ENCODE measurements at regions not wholly inside any gene's neighbourhood (a gene's known extent, or its start where the extent isn't known, plus 50 kb on each side); places are given as distances from the start of the nearest gene placed in this dataset.

GRCh38 chr10:6980353-6980752 lies 400.3 kb upstream of the PRKCQ start:
- no peak for DNase-seq (ENCODE audit: low spot score)

- no peak for DNase-seq (ENCODE audit: low spot score)
Observed at GRCh38 chr10:6979371-6979770, 399.3 kb upstream of the PRKCQ start.

- DNase-seq (ENCODE audit: low spot score) = no peak
Observed at GRCh38 chr10:6978187-6978627, 398.1 kb upstream of the PRKCQ start.

GRCh38 chr10:6977398-6978186 lies 397.5 kb upstream of the PRKCQ start:
- no peak for DNase-seq (ENCODE audit: low spot score)

GRCh38 chr10:6973899-6974298 lies 393.8 kb upstream of the PRKCQ start:
- DNase-seq (ENCODE audit: low spot score) = no peak

GRCh38 chr10:6972226-6972625 lies 392.1 kb upstream of the PRKCQ start:
- no peak for DNase-seq (ENCODE audit: low spot score)

- no peak for DNase-seq (ENCODE audit: low spot score)
Observed at GRCh38 chr10:6969659-6970058, 389.6 kb upstream of the PRKCQ start.

GRCh38 chr10:6964543-6964942 lies 384.5 kb upstream of the PRKCQ start:
- DNase-seq (ENCODE audit: low spot score) = no peak

- DNase-seq (ENCODE audit: low spot score) = no peak
Observed at GRCh38 chr10:6962576-6962975, 382.5 kb upstream of the PRKCQ start.

GRCh38 chr10:6958711-6959110 lies 378.6 kb upstream of the PRKCQ start:
- DNase-seq (ENCODE audit: low spot score) = no peak

GRCh38 chr10:6958254-6958653 lies 378.2 kb upstream of the PRKCQ start:
- no peak for DNase-seq (ENCODE audit: low spot score)

- DNase-seq (ENCODE audit: low spot score) = no peak
Observed at GRCh38 chr10:6957851-6958250, 377.8 kb upstream of the PRKCQ start.

- DNase-seq (ENCODE audit: low spot score) = no peak
Observed at GRCh38 chr10:6956562-6956961, 376.5 kb upstream of the PRKCQ start.

- DNase-seq (ENCODE audit: low spot score) = no peak
Observed at GRCh38 chr10:6953271-6953801, 373.3 kb upstream of the PRKCQ start.

GRCh38 chr10:6951732-6952131 lies 371.7 kb upstream of the PRKCQ start:
- DNase-seq (ENCODE audit: low spot score) = no peak

GRCh38 chr10:6950133-6950532 lies 370.1 kb upstream of the PRKCQ start:
- DNase-seq (ENCODE audit: low spot score) = no peak

- no peak for DNase-seq (ENCODE audit: low spot score)
Observed at GRCh38 chr10:6944436-6944835, 364.4 kb upstream of the PRKCQ start.

GRCh38 chr10:6938384-6938783 lies 358.3 kb upstream of the PRKCQ start:
- DNase-seq (ENCODE audit: low spot score) = no peak

- no peak for DNase-seq (ENCODE audit: low spot score)
Observed at GRCh38 chr10:6936931-6937330, 356.9 kb upstream of the PRKCQ start.

- DNase-seq (ENCODE audit: low spot score) = no peak
Observed at GRCh38 chr10:6929148-6929830, 349.2 kb upstream of the PRKCQ start.

- DNase-seq (ENCODE audit: low spot score) = no peak
Observed at GRCh38 chr10:6928586-6928985, 348.5 kb upstream of the PRKCQ start.

GRCh38 chr10:6926971-6927370 lies 346.9 kb upstream of the PRKCQ start:
- DNase-seq (ENCODE audit: low spot score) = no peak

- no peak for DNase-seq (ENCODE audit: low spot score)
Observed at GRCh38 chr10:6925146-6925545, 345.1 kb upstream of the PRKCQ start.
